HG02885 (cell line): ENCODE measurements at regions not wholly inside any gene's neighbourhood (a gene's known extent, or its start where the extent isn't known, plus 50 kb on each side); places are given as distances from the start of the nearest gene placed in this dataset.

ENCODE experiments used
- ATAC-seq: cut with Tn5 transposase; IDR thresholded peaks from one replicate; pipeline ENCODE4 v1.9.1; 2021; ENCODE audit warnings: mild to moderate bottlenecking; ENCODE audit not compliant: unreplicated experiment, poor library complexity

- ATAC-seq, result no peak
Observed at GRCh38 chr6:65935412-65935811, 228.4 kb upstream of the EYS start.

- ATAC-seq, result no peak
Observed at GRCh38 chr6:65933390-65933789, 226.4 kb upstream of the EYS start.

GRCh38 chr6:65927141-65927540 lies 220.1 kb upstream of the EYS start:
- ATAC-seq, result no peak

GRCh38 chr6:65924411-65924810 lies 217.4 kb upstream of the EYS start:
- no peak for ATAC-seq

- ATAC-seq, result no peak
Observed at GRCh38 chr6:65922049-65922448, 215.0 kb upstream of the EYS start.

GRCh38 chr6:65908065-65908464 lies 201.0 kb upstream of the EYS start:
- no peak for ATAC-seq

GRCh38 chr6:65903992-65904391 lies 197.0 kb upstream of the EYS start:
- no peak for ATAC-seq

- no peak for ATAC-seq
Observed at GRCh38 chr6:65900928-65901327, 193.9 kb upstream of the EYS start.

GRCh38 chr6:65896140-65896539 lies 189.1 kb upstream of the EYS start:
- ATAC-seq, result no peak

- no peak for ATAC-seq
Observed at GRCh38 chr6:65876668-65877067, 169.6 kb upstream of the EYS start.

GRCh38 chr6:65852369-65852852 lies 145.4 kb upstream of the EYS start:
- ATAC-seq, result no peak

- ATAC-seq, result no peak
Observed at GRCh38 chr6:65830151-65830550, 123.1 kb upstream of the EYS start.

GRCh38 chr6:65819152-65819551 lies 112.1 kb upstream of the EYS start:
- no peak for ATAC-seq

GRCh38 chr6:65818576-65818975 lies 111.5 kb upstream of the EYS start:
- ATAC-seq, result no peak

- ATAC-seq, result no peak
Observed at GRCh38 chr6:65816991-65817390, 110.0 kb upstream of the EYS start.

- no peak for ATAC-seq
Observed at GRCh38 chr6:65814071-65814470, 107.0 kb upstream of the EYS start.

GRCh38 chr6:65803186-65803585 lies 96.2 kb upstream of the EYS start:
- ATAC-seq, result no peak

GRCh38 chr6:65799389-65799788 lies 92.4 kb upstream of the EYS start:
- no peak for ATAC-seq

GRCh38 chr6:65798280-65799014 lies 91.4 kb upstream of the EYS start:
- no peak for ATAC-seq

GRCh38 chr6:65790666-65791065 lies 83.6 kb upstream of the EYS start:
- no peak for ATAC-seq

GRCh38 chr6:65787787-65788186 lies 80.8 kb upstream of the EYS start:
- no peak for ATAC-seq

- no peak for ATAC-seq
Observed at GRCh38 chr6:65786815-65787214, 79.8 kb upstream of the EYS start.
